Large intestine (tissue), 3 donors: ENCODE measurements at regions not wholly inside any gene's neighbourhood (a gene's known extent, or its start where the extent isn't known, plus 50 kb on each side); places are given as distances from the start of the nearest gene placed in this dataset.

ENCODE experiments used
- DNase-seq, 2 donors: peaks; one replicate each; pipeline versions ENCODE4 v3.0.0 to v3.0.0-alpha.2; 2013
- H3K27ac ChIP-seq: one replicate; pipeline ENCODE4 v1.5.1; 2013; ENCODE audit warnings: low read length
- H3K27me3 ChIP-seq: 2 replicates; pipeline ENCODE4 v1.6.1; 2013; ENCODE audit warnings: low read length; ENCODE audit not compliant: control insufficient read depth, insufficient read depth
- H3K36me3 ChIP-seq: 2 replicates; pipeline ENCODE4 v1.6.1; 2013; ENCODE audit warnings: low read length; ENCODE audit not compliant: control insufficient read depth, insufficient read depth
- H3K4me1 ChIP-seq: one replicate; pipeline ENCODE4 v1.6.1; 2013; ENCODE audit warnings: low read length; ENCODE audit not compliant: control insufficient read depth, insufficient read depth
- H3K4me3 ChIP-seq: one replicate; pipeline ENCODE4 v1.5.1; 2013; ENCODE audit warnings: low read length
- H3K9me3 ChIP-seq: one replicate; pipeline ENCODE4 v1.6.1; 2013; ENCODE audit warnings: mild to moderate bottlenecking, low read depth, low read length, moderate library complexity; ENCODE audit not compliant: control insufficient read depth
- WGBS: methylation state at CpG from one replicate; pipeline ENCODE4 v1.1.5; 2013; ENCODE audit warnings: low lambda C conversion rate; ENCODE audit not compliant: insufficient coverage; 5-methylcytosine and 5-hydroxymethylcytosine counted together

GRCh38 chr12:30197392-30198057 is 413.8 kb upstream of the TMTC1 start:
- H3K27ac ChIP-seq: no peak overlapping the region
- H3K9me3 ChIP-seq: no peaks in the 10 kb centered on the region
- peaks cover 10% of the 10 kb centered on the region for H3K27me3 ChIP-seq
- no peaks in the 10 kb centered on the region for H3K36me3 ChIP-seq
- no peak overlapping the region for H3K4me3 ChIP-seq
- no peak for DNase-seq
- WGBS: 100% methylated on average over 1 of the region's 6 CpGs
- H3K4me1 ChIP-seq: peaks cover 7% of the 10 kb centered on the region

GRCh38 chr12:30191696-30192455 is 408.1 kb upstream of the TMTC1 start:
- Histone ChIP-seq H3K4me3 (no peak overlapping the region), H3K36me3 (no peaks in the 10 kb centered on the region), H3K27ac (no peak overlapping the region), H3K9me3 (no peaks in the 10 kb centered on the region), H3K4me1 (no peaks in the 10 kb centered on the region), H3K27me3 (peaks cover 4% of the 10 kb centered on the region)
- no CpG with 5 or more reads among the region's 3 CpGs for WGBS
- DNase-seq: no peak

GRCh38 chr12:30188602-30189326 is 405.0 kb upstream of the TMTC1 start:
- WGBS: 63% methylated on average over 5 of the region's 8 CpGs
- Histone ChIP-seq H3K36me3 (no peaks in the 10 kb centered on the region), H3K4me1 (no peaks in the 10 kb centered on the region), H3K27ac (no peak overlapping the region), H3K4me3 (no peak overlapping the region), H3K9me3 (no peaks in the 10 kb centered on the region), H3K27me3 (peaks cover 4% of the 10 kb centered on the region)
- no peak for DNase-seq

- no peak overlapping the region for H3K27ac ChIP-seq
- H3K36me3 ChIP-seq: no peaks in the 10 kb centered on the region
- no peak overlapping the region for H3K4me3 ChIP-seq
- WGBS: 100% methylated on average over 1 of the region's 2 CpGs
- no peaks in the 10 kb centered on the region for H3K4me1 ChIP-seq
- no peaks in the 10 kb centered on the region for H3K9me3 ChIP-seq
- H3K27me3 ChIP-seq: peaks cover 4% of the 10 kb centered on the region
- DNase-seq: no peak
Observed at GRCh38 chr12:30187426-30187825, 403.7 kb upstream of the TMTC1 start.

- H3K36me3 ChIP-seq: no peaks in the 10 kb centered on the region
- no peaks in the 10 kb centered on the region for H3K9me3 ChIP-seq
- no peaks in the 10 kb centered on the region for H3K27me3 ChIP-seq
- H3K27ac ChIP-seq: no peak overlapping the region
- H3K4me3 ChIP-seq: no peak overlapping the region
- no peak for DNase-seq
- WGBS: no CpG with 5 or more reads among the region's 1 CpG
- H3K4me1 ChIP-seq: no peaks in the 10 kb centered on the region
Observed at GRCh38 chr12:30181334-30181733, 397.6 kb upstream of the TMTC1 start.

GRCh38 chr12:30180602-30181001 is 396.9 kb upstream of the TMTC1 start:
- Histone ChIP-seq H3K36me3 (no peaks in the 10 kb centered on the region), H3K4me3 (no peak overlapping the region), H3K27me3 (no peaks in the 10 kb centered on the region), H3K4me1 (no peaks in the 10 kb centered on the region), H3K27ac (no peak overlapping the region), H3K9me3 (no peaks in the 10 kb centered on the region)
- no peak for DNase-seq

DNA sequence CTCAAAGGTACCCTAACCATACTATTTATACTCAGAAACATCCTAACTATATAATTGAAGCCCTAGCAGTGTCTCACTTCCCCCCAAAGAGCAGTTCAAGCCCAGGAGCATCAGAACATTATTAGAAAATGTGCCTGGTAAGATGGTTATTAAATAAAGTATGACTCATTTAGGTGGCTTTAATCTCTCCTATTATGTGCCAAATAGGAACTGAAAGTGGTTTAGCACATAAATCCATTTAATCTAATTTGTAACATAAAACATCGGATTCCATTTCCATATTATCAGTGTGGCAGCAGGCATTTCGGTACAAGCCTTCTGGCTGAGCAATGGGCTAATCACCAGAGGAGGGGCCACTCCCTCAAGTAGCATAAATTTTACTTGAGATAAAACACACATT is 395.2 kb upstream of the TMTC1 start:
- Histone ChIP-seq H3K4me1 (no peaks in the 10 kb centered on the region), H3K27ac (no peak overlapping the region), H3K9me3 (no peaks in the 10 kb centered on the region), H3K27me3 (no peaks in the 10 kb centered on the region), H3K4me3 (no peak overlapping the region), H3K36me3 (no peaks in the 10 kb centered on the region)
- DNase-seq: no peak
- WGBS: 80% methylated on average over 1 of the region's 2 CpGs

GRCh38 chr12:30169839-30170591 is 386.3 kb upstream of the TMTC1 start:
- no peaks in the 10 kb centered on the region for H3K4me1 ChIP-seq
- H3K9me3 ChIP-seq: peaks cover 9% of the 10 kb centered on the region
- H3K27ac ChIP-seq: no peak overlapping the region
- DNase-seq: no peak
- H3K4me3 ChIP-seq: no peak overlapping the region
- no peaks in the 10 kb centered on the region for H3K36me3 ChIP-seq
- H3K27me3 ChIP-seq: peaks cover 36% of the 10 kb centered on the region
- WGBS: no CpG with 5 or more reads among the region's 58 CpGs

DNA sequence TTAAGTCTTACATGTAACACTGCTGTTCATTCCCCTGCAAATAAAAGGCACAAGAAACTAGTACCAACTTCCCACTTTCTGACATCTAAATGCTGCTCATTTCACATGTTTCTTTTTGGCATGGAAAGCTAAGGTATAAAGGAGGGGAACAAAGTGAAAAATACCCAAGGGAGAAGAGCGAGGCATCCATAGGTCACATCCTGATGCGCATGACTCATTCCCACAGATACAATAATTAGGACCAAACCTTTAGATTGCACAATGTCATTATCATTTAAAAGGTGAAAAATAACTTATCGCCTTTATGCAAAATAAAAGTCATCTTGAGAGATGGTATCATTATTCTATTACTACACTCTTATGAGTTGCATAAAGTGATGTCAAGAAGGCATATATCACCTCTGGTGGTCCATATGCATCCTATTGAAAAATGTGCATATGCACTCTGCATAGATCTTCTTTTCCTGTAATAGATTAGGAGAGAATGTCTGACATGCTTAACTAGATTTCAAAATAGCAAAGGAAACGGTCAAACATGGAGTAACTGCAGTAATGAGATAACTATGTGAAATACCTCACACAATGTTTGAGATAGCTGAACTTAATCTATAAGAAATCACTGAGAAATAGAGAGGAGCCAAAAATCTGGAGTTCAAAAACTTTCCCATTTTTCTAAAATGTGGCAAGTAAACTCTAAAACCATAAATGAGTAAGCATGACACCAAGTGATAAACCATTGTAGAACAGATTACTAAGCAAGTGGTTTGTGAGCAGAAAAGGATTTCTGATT is 382.5 kb upstream of the TMTC1 start:
- no peak for DNase-seq
- no peaks in the 10 kb centered on the region for H3K36me3 ChIP-seq
- H3K27ac ChIP-seq: no peak overlapping the region
- H3K4me1 ChIP-seq: no peaks in the 10 kb centered on the region
- no peak overlapping the region for H3K4me3 ChIP-seq
- peaks cover 9% of the 10 kb centered on the region for H3K9me3 ChIP-seq
- H3K27me3 ChIP-seq: peaks cover 22% of the 10 kb centered on the region
- 83% methylated on average over 1 of the region's 4 CpGs for WGBS
